HCT116 (cell line): ENCODE measurements at regions not wholly inside any gene's neighbourhood (a gene's known extent, or its start where the extent isn't known, plus 50 kb on each side); places are given as distances from the start of the nearest gene placed in this dataset.

Source experiments
- ATAC-seq: fragments of 200-7000 bp; cut with Tn5 transposase; 2 replicates; pipeline ENCODE4 v1.9.1; 2020; ENCODE audit warnings: mild to moderate bottlenecking, moderate library complexity
- BruUV-seq: library from RNA; stranded (reverse); fragments of 400-500 nt; replicated peaks from 2 replicates; lab custom pipeline; 2021; lab: Mats Ljungman, UMichigan
- CTCF ChIA-PET: fragments of 300-600 bp; sonication (Branson Sonifier 250); formaldehyde crosslinking; loops from one replicate; lab custom pipeline; 2021; ENCODE audit warnings: antibody characterized with exemption; lab: Charles Lee
- POLR2A ChIA-PET: fragments of 300-600, 350-600 bp; sonication (Branson Sonifier 250); formaldehyde crosslinking; loops from one replicate; lab custom pipeline; 2021; ENCODE audit warnings: antibody characterized with exemption; lab: Charles Lee
- RAD21 ChIA-PET, 2 experiments: fragments of 300-600 bp; sonication (Branson Sonifier 250); formaldehyde crosslinking; loops; one replicate each; lab custom pipeline; 2023; ENCODE audit warnings: low total read pairs in 2 of 2; ENCODE audit not compliant: uncharacterized antibody in 2 of 2, unreplicated experiment in 2 of 2, low non-redundant PET in 1 of 2; lab: Charles Lee
- DNase-seq: peaks from one replicate; pipeline ENCODE4 v3.0.0-alpha.2; 2010; ENCODE audit warnings: low read depth, low spot score
- H2AFZ ChIP-seq: fragments of 200-600 bp; shearing (Covaris generic), sonication (generic); 2 replicates; pipeline ENCODE4 v1.6.1; 2017; ENCODE audit warnings: low read depth, mixed run types, mixed read lengths, antibody characterized with exemption, low read length; ENCODE audit not compliant: poor library complexity, severe bottlenecking
- H3K27ac ChIP-seq: 2 replicates; pipeline ENCODE4 v1.5.1; 2012; ENCODE audit warnings: low read depth, low read length
- H3K27me3 ChIP-seq: fragments of 200-600 bp; sonication (generic); 2 replicates; pipeline ENCODE4 v1.6.1; 2016; ENCODE audit warnings: mixed run types, low read length, mixed read lengths; ENCODE audit not compliant: insufficient read depth
- H3K36me3 ChIP-seq, 2 experiments: fragments of 200-500 bp in 1 of 2; fragments of 200-600 bp in 1 of 2; sonication (Bioruptor generic) in 1 of 2; sonication (generic) in 1 of 2; 2 replicates each; pipeline versions ENCODE4 v1.5.1 to v1.6.1; 2014 to 2016; ENCODE audit warnings: low read length in 2 of 2, inconsistent platforms in 1 of 2, mixed read lengths in 1 of 2, mixed run types in 1 of 2; ENCODE audit not compliant: insufficient read depth in 2 of 2, control insufficient read depth in 1 of 2
- H3K4me1 ChIP-seq, 2 experiments: fragments of 200-600 bp in 1 of 2; sonication (generic) in 1 of 2; 2 replicates each; pipeline versions ENCODE4 v1.5.1 to v1.6.1; 2012 to 2017; ENCODE audit warnings: low read length in 2 of 2, inconsistent platforms in 1 of 2, mild to moderate bottlenecking in 1 of 2, mixed read lengths in 1 of 2, mixed run types in 1 of 2, moderate library complexity in 1 of 2; ENCODE audit not compliant: insufficient read depth in 2 of 2, control insufficient read depth in 1 of 2
- H3K4me2 ChIP-seq: fragments of 200-600 bp; sonication (generic); 2 replicates; pipeline ENCODE4 v1.6.1; 2017; ENCODE audit warnings: mixed run types, low read length, mixed read lengths
- H3K4me3 ChIP-seq, 2 experiments: fragments of 200-600 bp in 1 of 2; sonication (generic) in 1 of 2; replicated peaks in 1 of 2; 2 replicates each; pipeline ENCODE4 v1.5.1; 2011 to 2016; ENCODE audit warnings: low read length in 2 of 2, control low read depth in 1 of 2, low read depth in 1 of 2, mild to moderate bottlenecking in 1 of 2, mixed read lengths in 1 of 2, mixed run types in 1 of 2
- H3K79me2 ChIP-seq: fragments of 200-600 bp; sonication (generic); 2 replicates; pipeline ENCODE4 v1.6.1; 2017; ENCODE audit warnings: mild to moderate bottlenecking, mixed run types, low read length, moderate library complexity, mixed read lengths; ENCODE audit not compliant: insufficient read depth
- H3K9ac ChIP-seq: fragments of 200-600 bp; sonication (generic); 2 replicates; pipeline ENCODE4 v1.6.1; 2016; ENCODE audit warnings: low read length, mixed read lengths
- H3K9me2 ChIP-seq: fragments of 200-600 bp; sonication (generic), shearing (Covaris generic); 2 replicates; pipeline ENCODE4 v1.6.1; 2017; ENCODE audit warnings: mixed run types, mild to moderate bottlenecking, moderate library complexity; ENCODE audit not compliant: insufficient read depth
- H3K9me3 ChIP-seq, 2 experiments: fragments of 200-500 bp in 1 of 2; fragments of 200-600 bp in 1 of 2; sonication (Bioruptor generic) in 1 of 2; sonication (generic) in 1 of 2; 2 replicates each; pipeline ENCODE4 v1.6.1; 2014 to 2017; ENCODE audit warnings: low read length in 2 of 2, mixed read lengths in 2 of 2, inconsistent platforms in 1 of 2, low read depth in 1 of 2, mild to moderate bottlenecking in 1 of 2, mixed run types in 1 of 2, moderate library complexity in 1 of 2; ENCODE audit not compliant: control insufficient read depth in 1 of 2, insufficient read depth in 1 of 2
- H4K20me1 ChIP-seq: fragments of 200-600 bp; sonication (generic), shearing (Covaris generic); 2 replicates; pipeline ENCODE4 v1.6.1; 2017; ENCODE audit warnings: mixed run types, mild to moderate bottlenecking, moderate library complexity; ENCODE audit not compliant: insufficient read depth
- CTCF ChIP-seq, 3 experiments: fragments of 200-600 bp in 1 of 3; sonication (generic) in 1 of 3; IDR thresholded peaks in 2 of 3; conservative IDR thresholded peaks in 1 of 3; 2 replicates each; pipeline ENCODE4 v1.5.1; 2012 to 2017; ENCODE audit warnings: low read depth in 2 of 3, low read length in 2 of 3, antibody characterized with exemption in 1 of 3, borderline replicate concordance in 1 of 3, control low read depth in 1 of 3, mild to moderate bottlenecking in 1 of 3, mixed read lengths in 1 of 3, mixed run types in 1 of 3, moderate library complexity in 1 of 3; ENCODE audit not compliant: insufficient read depth in 1 of 3
- EZH2 ChIP-seq: fragments of 200-600 bp; sonication (generic); IDR thresholded peaks from 2 replicates; pipeline ENCODE4 v1.6.1; 2017; ENCODE audit warnings: antibody characterized with exemption, mixed run types
- EZH2phosphoT487 ChIP-seq: fragments of 200-600 bp; IDR thresholded peaks from 2 replicates; pipeline ENCODE4 v1.6.1; 2018; ENCODE audit warnings: antibody characterized with exemption, borderline replicate concordance
- MAX ChIP-seq: IDR thresholded peaks from 2 replicates; pipeline ENCODE4 v1.6.1; 2012
- POLR2A ChIP-seq: IDR thresholded peaks from 2 replicates; pipeline ENCODE4 v1.7.0; 2011; ENCODE audit warnings: borderline replicate concordance; ENCODE audit not compliant: insufficient read depth, insufficient read length; ENCODE audit errors: extremely low read depth
- RAD21 ChIP-seq: IDR thresholded peaks from 2 replicates; pipeline ENCODE4 v1.6.1; 2012; ENCODE audit warnings: low read depth, mild to moderate bottlenecking
- REST ChIP-seq: IDR thresholded peaks from 2 replicates; pipeline ENCODE4 v1.6.1; 2012; ENCODE audit warnings: low read depth
- SRF ChIP-seq: IDR thresholded peaks from 2 replicates; pipeline ENCODE4 v1.6.1; 2012; ENCODE audit warnings: low read depth
- YY1 ChIP-seq: IDR thresholded peaks from 2 replicates; pipeline ENCODE4 v1.6.1; 2011; ENCODE audit warnings: low read length, low read depth, moderate library complexity, mild to moderate bottlenecking; ENCODE audit not compliant: insufficient replicate concordance; ENCODE audit errors: extremely low read depth
- intact Hi-C: fragments of 100-400 bp; cut with micrococcal nuclease; formaldehyde crosslinking; loops from 2 replicates; pipeline ENCODE4 v1.10.0; 2022
- TF ChIP-seq, protein P1 (sequence below): IDR thresholded peaks from 2 replicates; pipeline ENCODE4 v1.6.1; 2011; ENCODE audit warnings: mild to moderate bottlenecking, low read length, moderate library complexity; ENCODE audit not compliant: insufficient replicate concordance; ENCODE audit errors: extremely low read depth

DNA sequence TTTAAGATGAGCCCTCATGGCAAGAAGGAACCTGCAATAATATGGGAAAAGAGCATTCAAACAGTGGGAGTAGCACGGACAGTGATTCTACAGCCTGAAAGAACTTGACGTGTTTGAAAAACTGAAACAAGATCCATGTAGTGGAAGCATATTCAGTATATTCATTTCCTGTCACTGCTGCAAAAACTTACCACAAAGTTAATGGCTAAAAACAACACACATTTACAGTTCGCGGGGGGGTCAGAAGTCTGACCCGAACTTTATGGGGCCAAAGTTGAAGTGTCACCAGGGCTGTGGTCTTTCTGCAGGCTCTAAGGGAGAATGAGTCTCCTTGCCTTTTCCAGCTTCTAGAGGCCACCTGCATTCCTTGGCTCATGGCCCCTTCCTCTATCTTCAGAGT lies 52.6 kb upstream of the ARX start:
- ChIA-PET CTCF (no interaction called here), RAD21 (no interaction called here), POLR2A (no interaction called here)
- intact Hi-C loops = no loop called here
- no TSS peak for BruUV-seq
- ATAC-seq = no peak
- H3K9ac ChIP-seq = no peak overlapping the region
- H3K79me2 ChIP-seq = no peaks in the 10 kb centered on the region
- no peaks in the 10 kb centered on the region for H3K4me1 ChIP-seq
- no peaks in the 10 kb centered on the region for H3K36me3 ChIP-seq
- H3K9me3 ChIP-seq = no peaks in the 10 kb centered on the region
- H3K4me3 ChIP-seq = no peak overlapping the region
- no peak overlapping the region for H2AFZ ChIP-seq
- H4K20me1 ChIP-seq = no peaks in the 10 kb centered on the region
- H3K9me2 ChIP-seq = no peaks in the 10 kb centered on the region
- no peak for TF ChIP-seq EZH2
- no peak for TF ChIP-seq EZH2phosphoT487
- no peak for TF ChIP-seq SRF
- no peak for TF ChIP-seq CTCF (IDR thresholded peaks at IDR 0.05 in 2 of 3, conservative IDR thresholded peaks at IDR 0.05 in 1 of 3; ENCODE audit: borderline replicate concordance in 1 of 3, insufficient read depth in 1 of 3, low read depth in 2 of 3, low read length in 2 of 3)
- H3K27ac ChIP-seq = no peak overlapping the region
- no peak overlapping the region for H3K4me2 ChIP-seq
- DNase-seq = no peak
- no peaks in the 10 kb centered on the region for H3K27me3 ChIP-seq

GRCh38 chrX:25067271-25068172 lies 51.8 kb upstream of the ARX start:
- intact Hi-C loops = no loop called here
- Histone ChIP-seq H3K9me3 (no peaks in the 10 kb centered on the region), H4K20me1 (no peaks in the 10 kb centered on the region), H3K27me3 (no peaks in the 10 kb centered on the region), H3K36me3 (no peaks in the 10 kb centered on the region), H3K4me2 (no peak overlapping the region), H3K9me2 (no peaks in the 10 kb centered on the region), H3K79me2 (no peaks in the 10 kb centered on the region), H3K4me1 (no peaks in the 10 kb centered on the region), H3K4me3 (no peak overlapping the region), H3K9ac (no peak overlapping the region), H3K27ac (no peak overlapping the region), H2AFZ (no peak overlapping the region)
- no TSS peak for BruUV-seq
- ATAC-seq = no peak
- ChIA-PET RAD21 (no interaction called here), CTCF (no interaction called here), POLR2A (no interaction called here)
- DNase-seq = no peak
- TF ChIP-seq REST (no peak), MAX (no peak), YY1 (no peak), SRF (no peak), RAD21 (no peak), POLR2A (no peak)
- TF ChIP-seq, protein P1, sequence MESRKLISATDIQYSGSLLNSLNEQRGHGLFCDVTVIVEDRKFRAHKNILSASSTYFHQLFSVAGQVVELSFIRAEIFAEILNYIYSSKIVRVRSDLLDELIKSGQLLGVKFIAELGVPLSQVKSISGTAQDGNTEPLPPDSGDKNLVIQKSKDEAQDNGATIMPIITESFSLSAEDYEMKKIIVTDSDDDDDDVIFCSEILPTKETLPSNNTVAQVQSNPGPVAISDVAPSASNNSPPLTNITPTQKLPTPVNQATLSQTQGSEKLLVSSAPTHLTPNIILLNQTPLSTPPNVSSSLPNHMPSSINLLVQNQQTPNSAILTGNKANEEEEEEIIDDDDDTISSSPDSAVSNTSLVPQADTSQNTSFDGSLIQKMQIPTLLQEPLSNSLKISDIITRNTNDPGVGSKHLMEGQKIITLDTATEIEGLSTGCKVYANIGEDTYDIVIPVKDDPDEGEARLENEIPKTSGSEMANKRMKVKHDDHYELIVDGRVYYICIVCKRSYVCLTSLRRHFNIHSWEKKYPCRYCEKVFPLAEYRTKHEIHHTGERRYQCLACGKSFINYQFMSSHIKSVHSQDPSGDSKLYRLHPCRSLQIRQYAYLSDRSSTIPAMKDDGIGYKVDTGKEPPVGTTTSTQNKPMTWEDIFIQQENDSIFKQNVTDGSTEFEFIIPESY = no peak
